GM21737 (cell line): ENCODE measurements at regions not wholly inside any gene's neighbourhood (a gene's known extent, or its start where the extent isn't known, plus 50 kb on each side); places are given as distances from the start of the nearest gene placed in this dataset.
A peak's percentile ranks its signal among the peaks of the same experiment; 100 is the strongest.
"Not testable (repeated sequence)": the region's sequence is repeated elsewhere in the genome, so short reads cannot be mapped to it uniquely, and the experiment has no call there.

Experiments
- ATAC-seq: cut with Tn5 transposase; IDR thresholded peaks from one replicate; pipeline ENCODE4 v1.9.1; 2021; ENCODE audit warnings: mild to moderate bottlenecking, moderate library complexity; ENCODE audit not compliant: unreplicated experiment

DNA sequence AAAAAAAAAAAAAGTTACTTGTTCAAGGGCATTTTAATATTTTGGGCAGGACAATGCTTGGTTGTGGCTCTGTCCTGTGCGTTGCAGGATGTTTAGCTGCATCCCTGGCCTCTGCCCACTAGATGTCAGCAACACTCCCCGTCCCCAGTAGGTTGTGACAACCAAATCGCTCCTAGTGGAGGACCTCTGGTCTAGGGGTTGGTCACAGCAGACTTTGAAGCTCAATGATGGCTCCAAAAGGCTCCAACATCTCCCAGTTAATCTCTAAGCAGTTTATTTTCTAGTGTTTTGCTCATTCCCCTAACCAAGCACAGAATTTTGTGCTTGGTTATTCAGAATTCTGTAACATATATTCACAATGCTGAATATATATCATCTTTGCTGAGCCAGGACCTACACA lies 67.0 kb downstream of the CHRNA1 start:
- ATAC-seq: peak; percentile 88

DNA sequence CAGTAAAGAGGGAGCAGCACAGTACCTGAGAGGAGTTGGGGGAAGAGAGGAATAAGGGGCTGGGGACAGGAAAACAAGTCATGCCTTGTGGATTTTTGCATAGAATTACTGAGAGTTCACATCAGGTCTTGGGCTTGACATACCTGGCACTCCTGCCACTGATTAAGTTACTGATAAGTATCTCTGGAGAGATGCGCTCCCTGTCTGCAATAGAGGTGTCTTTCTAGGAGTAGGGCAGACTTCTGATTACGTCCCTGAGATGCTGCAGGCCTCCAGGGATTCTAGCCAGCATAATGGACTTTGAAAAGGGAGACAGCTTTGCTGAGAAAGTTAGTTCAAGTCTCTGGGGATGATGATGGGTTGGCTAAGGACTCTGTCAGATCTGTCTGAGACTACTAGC lies 69.4 kb downstream of the CHRNA1 start:
- no peak for ATAC-seq

- no peak for ATAC-seq
Measured at GRCh38 chr2:174694196-174694878, 69.9 kb downstream of the CHRNA1 start.

GRCh38 chr2:174693344-174693743 lies 70.9 kb downstream of the CHRNA1 start:
- ATAC-seq: no peak

GRCh38 chr2:174692256-174692919 lies 71.9 kb downstream of the CHRNA1 start:
- ATAC-seq: no peak

DNA sequence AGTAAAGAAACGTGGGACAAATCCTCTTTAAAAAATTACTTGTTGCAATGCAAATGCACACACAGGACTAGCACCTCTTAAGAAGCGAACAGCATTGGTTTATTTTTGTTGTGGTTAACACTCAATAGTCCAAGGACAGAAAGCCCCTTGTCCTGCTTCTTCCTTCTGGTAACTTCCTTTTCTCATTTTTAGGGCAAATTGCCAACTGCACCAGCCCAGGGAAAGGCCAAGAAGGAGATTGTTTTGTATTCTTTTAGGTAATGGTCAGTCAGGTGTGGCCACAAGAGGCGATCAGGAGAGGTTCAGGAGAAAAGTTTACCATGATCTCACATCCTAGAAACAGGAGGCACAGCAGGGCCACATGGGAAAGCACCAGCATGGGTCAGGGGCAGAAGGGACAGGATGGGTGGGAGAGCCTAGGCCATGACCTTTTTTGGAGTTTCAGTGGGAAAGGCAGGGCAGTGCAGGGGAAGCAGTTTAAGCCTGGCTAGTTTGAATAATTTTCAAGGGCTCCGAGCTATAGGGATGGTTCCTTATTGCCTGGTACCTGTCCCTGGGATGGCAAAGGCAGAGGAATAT lies 73.0 kb downstream of the CHRNA1 start:
- no peak for ATAC-seq

DNA sequence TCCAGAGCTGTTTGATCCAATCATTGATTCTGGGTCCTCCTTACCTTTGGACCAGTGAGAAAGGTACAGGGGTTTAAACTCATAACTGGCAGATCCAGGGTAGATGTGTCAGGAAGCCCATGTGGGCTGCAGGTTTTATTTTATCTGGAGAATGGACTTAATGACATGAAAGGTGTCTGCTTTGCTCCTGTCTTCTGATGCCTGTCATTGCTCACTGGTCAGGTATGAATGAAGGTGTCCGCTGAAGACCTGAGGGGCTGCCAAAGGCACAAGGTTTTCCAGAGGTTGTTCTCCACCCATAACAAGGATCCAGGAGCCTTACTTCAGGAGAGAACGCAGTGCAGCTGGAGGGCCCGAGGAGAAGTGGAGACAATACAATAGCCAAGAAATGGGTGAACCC lies 74.2 kb downstream of the CHRNA1 start:
- no peak for ATAC-seq

DNA sequence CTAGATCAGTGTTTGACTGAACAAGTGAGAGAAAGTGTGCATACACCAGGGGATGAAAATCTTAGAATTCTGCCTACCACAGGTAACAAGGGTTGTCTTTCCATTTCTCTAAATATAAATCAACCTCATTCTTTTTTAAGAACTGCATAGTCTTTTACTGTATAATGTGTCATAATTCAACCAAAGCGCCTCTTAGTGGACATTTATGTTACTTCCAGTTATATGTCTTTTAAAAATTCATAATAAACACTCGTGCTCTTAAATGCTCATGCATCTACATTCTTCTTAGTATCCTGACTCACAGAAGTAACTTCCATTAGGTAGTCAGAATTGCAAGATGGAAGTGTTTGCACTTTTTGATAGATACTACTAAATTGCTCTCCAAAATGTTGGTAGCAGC lies 76.2 kb downstream of the CHRNA1 start:
- no peak for ATAC-seq

- ATAC-seq: no peak
Measured at GRCh38 chr2:174686430-174686829, 77.8 kb downstream of the CHRNA1 start.

GRCh38 chr2:174683392-174683759 lies 80.9 kb downstream of the CHRNA1 start:
- ATAC-seq: no peak

GRCh38 chr2:174682578-174683391 lies 81.5 kb downstream of the CHRNA1 start:
- ATAC-seq: peak; percentile 46

DNA sequence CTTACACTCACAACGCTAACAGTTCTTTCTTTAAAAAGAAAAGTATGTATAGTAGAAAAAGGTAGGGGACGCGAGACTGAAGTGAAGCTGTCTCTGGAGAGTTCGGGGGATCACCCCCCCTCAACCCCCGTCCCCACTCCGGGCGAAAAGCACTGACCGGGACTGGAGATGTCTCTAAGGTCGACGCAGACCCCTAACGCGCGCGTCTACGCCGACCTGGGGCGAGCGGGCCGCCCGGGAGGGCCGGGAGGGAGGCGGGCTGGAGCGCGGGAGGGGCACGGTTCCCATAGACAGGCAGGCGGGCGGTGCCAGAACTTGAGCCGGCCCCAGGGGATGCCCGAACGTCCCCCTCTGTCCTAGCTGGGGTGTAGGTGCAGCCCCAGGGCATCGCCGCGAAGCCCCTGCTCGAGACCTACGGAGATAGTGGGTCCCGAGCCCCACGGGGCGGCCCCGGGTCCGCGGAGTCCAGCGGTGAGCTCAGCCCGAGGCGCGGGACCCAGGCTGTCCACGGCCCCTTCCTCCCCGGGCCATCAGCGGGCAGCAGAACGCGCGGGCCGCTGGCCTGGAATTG lies 82.2 kb downstream of the CHRNA1 start:
- ATAC-seq: peak; percentile 55

DNA sequence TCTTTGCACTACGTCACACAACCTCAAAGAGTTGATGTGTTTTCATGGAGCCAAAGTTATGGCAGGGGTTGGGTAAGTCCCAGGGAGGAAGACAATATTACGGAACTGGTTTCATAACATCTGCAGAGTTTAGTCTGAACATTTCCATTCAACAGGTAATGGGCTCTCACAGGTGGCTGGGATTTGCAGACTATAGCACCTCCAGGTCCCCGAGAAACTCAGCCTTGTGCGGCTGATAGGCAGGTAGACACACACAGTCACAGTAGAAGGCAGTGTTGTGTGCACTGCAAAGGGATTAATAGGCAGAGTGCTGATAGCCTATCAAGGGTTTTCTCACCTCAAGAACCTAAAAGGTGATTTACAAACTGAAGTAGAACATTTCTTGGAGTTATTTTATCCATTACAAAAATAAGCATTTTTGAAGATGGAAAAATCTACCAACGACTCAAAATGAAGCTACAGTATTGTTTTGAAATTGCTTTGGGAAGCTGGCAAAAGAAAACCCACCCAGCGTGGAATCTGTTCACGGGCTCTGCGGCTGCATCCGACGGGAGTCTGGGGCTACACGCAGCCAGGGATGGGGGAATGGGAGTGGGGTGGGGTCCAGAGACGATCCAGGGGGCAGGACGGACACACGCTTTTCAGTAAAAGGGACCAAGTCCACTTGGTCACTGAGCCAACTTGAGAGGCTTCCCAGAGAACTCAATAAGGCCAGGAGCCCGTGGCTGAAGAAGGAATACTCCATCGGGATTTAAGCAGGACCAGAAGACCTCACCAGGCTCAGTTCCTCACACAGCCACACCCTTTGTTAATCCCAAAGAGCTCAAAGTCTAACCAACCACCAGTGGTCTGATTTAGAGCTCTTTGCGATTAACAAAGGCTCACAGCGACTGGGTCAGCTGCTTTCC lies 82.9 kb downstream of the CHRNA1 start:
- ATAC-seq: no peak

DNA sequence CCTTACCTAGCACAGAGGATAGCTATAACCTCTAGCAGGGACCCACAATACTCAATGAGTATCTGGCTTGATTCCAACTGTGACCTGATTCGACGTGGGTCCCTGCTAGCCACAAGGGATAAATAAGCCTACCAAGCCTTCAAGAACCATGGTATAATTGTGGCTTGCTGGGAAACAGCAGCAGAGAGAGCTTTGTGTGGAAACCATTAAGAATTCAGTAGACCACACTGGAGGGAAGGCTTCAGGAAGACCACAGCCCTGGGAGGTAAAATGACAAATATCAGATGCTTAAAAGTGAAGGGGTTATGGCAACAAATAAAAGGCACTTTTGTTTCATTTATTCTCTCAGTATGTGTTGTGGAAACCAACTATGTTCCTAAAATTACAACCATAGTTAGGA lies 82.6 kb upstream of the WIPF1 start:
- ATAC-seq: no peak

DNA sequence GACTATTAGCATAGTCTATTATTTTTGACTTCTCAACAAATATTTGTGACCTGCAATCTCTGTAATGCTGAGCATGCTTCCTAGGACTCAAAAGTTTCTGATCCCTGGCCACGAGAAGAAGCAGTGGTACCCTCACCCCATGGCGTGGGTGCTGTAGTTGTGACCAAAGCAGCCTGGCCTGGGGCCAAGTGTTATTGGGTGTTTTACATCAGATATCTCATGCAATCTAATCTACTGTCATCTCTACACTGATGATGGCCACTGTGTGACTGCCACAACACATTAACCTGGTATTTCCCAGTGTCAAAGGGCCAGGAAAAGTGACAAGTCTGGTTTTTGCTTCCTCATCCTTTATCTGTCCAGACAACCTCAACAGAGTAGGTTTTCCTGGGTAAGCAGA lies 80.8 kb upstream of the WIPF1 start:
- no peak for ATAC-seq

- no peak for ATAC-seq
Measured at GRCh38 chr2:174675615-174676014, 78.0 kb upstream of the WIPF1 start.

- ATAC-seq: no peak
Measured at GRCh38 chr2:174673876-174674275, 76.3 kb upstream of the WIPF1 start.

GRCh38 chr2:174673440-174673839 lies 75.8 kb upstream of the WIPF1 start:
- ATAC-seq: no peak

DNA sequence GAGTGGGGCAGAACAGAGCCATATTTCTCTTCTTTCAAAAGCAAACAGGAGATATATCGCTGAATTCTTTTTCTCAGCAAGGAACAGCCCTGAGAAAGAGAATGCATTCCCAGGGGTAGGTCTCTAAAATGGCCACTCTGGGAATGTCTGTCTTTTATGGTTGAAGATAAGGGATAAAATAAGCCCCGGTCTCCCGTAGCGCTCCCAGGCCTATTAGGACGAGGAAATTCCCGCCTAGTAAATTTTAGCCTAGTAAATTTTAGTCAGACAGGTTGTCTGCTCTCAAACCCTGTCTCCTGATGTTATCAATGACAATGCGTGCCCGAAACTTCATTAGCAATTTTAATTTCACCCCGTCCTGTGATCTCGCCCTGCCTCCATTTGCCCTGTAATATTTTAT lies 73.9 kb upstream of the WIPF1 start:
- not testable (repeated sequence) for ATAC-seq

GRCh38 chr2:174670446-174670845 lies 72.8 kb upstream of the WIPF1 start:
- ATAC-seq: no peak
